KMS-11 (cell line): ENCODE measurements at regions not wholly inside any gene's neighbourhood (a gene's known extent, or its start where the extent isn't known, plus 50 kb on each side); places are given as distances from the start of the nearest gene placed in this dataset.

Experiments
- H2AFZ ChIP-seq: fragments of 200-600 bp; sonication (generic); 2 replicates; pipeline ENCODE4 v1.6.1; 2016; ENCODE audit warnings: antibody characterized with exemption, mixed run types, low read depth
- H3K27ac ChIP-seq: fragments of 200-600 bp; sonication (generic); 2 replicates; pipeline ENCODE4 v1.6.1; 2016; ENCODE audit warnings: mild to moderate bottlenecking, mixed run types
- H3K27me3 ChIP-seq: fragments of 200-600 bp; sonication (generic); 2 replicates; pipeline ENCODE4 v1.6.1; 2017; ENCODE audit warnings: mild to moderate bottlenecking, low read depth, mixed run types, moderate library complexity; ENCODE audit not compliant: insufficient read depth
- H3K36me3 ChIP-seq: fragments of 200-600 bp; sonication (generic); 2 replicates; pipeline ENCODE4 v1.6.1; 2017; ENCODE audit warnings: mild to moderate bottlenecking, mixed run types; ENCODE audit not compliant: insufficient read depth
- H3K4me1 ChIP-seq: fragments of 200-600 bp; sonication (generic); 2 replicates; pipeline ENCODE4 v1.6.1; 2016; ENCODE audit warnings: mild to moderate bottlenecking, low read depth, mixed run types; ENCODE audit not compliant: poor library complexity, severe bottlenecking
- H3K4me2 ChIP-seq: fragments of 200-600 bp; sonication (generic); 2 replicates; pipeline ENCODE4 v1.7.0; 2016; ENCODE audit warnings: mild to moderate bottlenecking, mixed run types
- H3K4me3 ChIP-seq: fragments of 200-600 bp; sonication (generic); IDR thresholded peaks from 2 replicates; pipeline ENCODE4 v1.6.1; 2017; ENCODE audit warnings: low read depth, low read length, mixed read lengths; ENCODE audit not compliant: insufficient read depth
- H3K79me2 ChIP-seq: fragments of 200-600 bp; sonication (generic); 2 replicates; pipeline ENCODE4 v1.6.1; 2016; ENCODE audit warnings: low read depth, mixed run types; ENCODE audit not compliant: insufficient read depth
- H3K9ac ChIP-seq: fragments of 200-600 bp; sonication (generic); 2 replicates; pipeline ENCODE4 v1.6.1; 2016; ENCODE audit warnings: mild to moderate bottlenecking, mixed run types
- H4K20me1 ChIP-seq: fragments of 200-600 bp; sonication (generic); 2 replicates; pipeline ENCODE4 v1.6.1; 2016; ENCODE audit warnings: mild to moderate bottlenecking, mixed run types; ENCODE audit not compliant: insufficient read depth
- TF ChIP-seq, protein P1 (sequence below): fragments of 200-600 bp; sonication (generic); conservative IDR thresholded peaks from 2 replicates; pipeline ENCODE4 v1.6.1; 2017; ENCODE audit warnings: low read depth, mild to moderate bottlenecking, antibody characterized with exemption, low read length, moderate library complexity, mixed read lengths

DNA sequence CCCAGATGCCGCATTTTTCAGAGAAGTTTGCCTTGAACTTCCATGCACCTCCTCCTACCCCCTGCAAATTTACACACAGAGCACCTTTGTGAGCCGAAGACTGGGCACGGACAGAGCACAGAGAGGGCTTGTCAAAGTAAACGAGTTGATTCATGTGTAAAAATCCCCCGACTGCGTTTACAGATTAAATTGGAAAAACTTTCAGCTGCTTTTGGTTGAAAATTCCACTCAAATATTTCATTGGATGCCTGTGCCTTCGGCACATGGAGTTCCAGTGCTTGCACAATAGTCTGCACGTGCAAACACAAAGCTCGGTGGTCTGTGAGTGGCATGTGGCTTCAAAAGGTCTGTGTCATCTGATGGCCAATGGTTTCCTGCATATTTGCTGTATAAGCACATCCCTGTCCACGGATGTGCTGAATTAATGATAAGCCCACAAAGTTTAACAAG is 177.5 kb downstream of the SETD4 start:
- Histone ChIP-seq H3K4me3 (no peak overlapping the region), H2AFZ (no peak overlapping the region), H3K27ac (no peak overlapping the region), H3K9ac (no peak overlapping the region), H3K79me2 (no peaks in the 10 kb centered on the region), H4K20me1 (no peaks in the 10 kb centered on the region), H3K4me2 (no peak overlapping the region), H3K27me3 (no peaks in the 10 kb centered on the region), H3K36me3 (no peaks in the 10 kb centered on the region; the same call in 1 of the 2 replicates), H3K4me1 (no peaks in the 10 kb centered on the region)
- TF ChIP-seq, protein P1, sequence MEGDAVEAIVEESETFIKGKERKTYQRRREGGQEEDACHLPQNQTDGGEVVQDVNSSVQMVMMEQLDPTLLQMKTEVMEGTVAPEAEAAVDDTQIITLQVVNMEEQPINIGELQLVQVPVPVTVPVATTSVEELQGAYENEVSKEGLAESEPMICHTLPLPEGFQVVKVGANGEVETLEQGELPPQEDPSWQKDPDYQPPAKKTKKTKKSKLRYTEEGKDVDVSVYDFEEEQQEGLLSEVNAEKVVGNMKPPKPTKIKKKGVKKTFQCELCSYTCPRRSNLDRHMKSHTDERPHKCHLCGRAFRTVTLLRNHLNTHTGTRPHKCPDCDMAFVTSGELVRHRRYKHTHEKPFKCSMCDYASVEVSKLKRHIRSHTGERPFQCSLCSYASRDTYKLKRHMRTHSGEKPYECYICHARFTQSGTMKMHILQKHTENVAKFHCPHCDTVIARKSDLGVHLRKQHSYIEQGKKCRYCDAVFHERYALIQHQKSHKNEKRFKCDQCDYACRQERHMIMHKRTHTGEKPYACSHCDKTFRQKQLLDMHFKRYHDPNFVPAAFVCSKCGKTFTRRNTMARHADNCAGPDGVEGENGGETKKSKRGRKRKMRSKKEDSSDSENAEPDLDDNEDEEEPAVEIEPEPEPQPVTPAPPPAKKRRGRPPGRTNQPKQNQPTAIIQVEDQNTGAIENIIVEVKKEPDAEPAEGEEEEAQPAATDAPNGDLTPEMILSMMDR, result no peak

DNA sequence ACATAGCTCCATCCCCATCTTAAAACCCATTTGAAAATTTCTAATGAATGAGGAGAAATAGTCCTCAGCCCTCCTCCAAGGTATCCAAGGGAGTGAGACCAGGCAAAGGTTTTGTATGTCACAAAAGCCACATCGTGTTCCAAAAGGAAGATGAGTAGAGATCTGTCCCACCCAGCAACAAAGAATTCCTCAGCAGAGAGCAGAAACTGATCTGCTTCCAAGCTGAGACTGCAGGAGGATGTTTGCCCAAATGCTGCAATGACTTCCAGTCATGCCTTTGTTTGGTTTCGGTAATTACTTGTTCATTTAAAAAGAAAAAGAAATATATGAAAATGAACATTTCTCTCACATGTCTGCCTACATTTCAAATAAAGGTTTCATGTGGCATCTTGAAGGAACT is 186.9 kb downstream of the SETD4 start:
- no peaks in the 10 kb centered on the region for H3K79me2 ChIP-seq
- no peak overlapping the region for H3K4me3 ChIP-seq
- H2AFZ ChIP-seq, result no peak overlapping the region
- TF ChIP-seq, protein P1, result no peak
- no peak overlapping the region for H3K9ac ChIP-seq
- no peaks in the 10 kb centered on the region for H3K27me3 ChIP-seq
- H3K36me3 ChIP-seq, result no peaks in the 10 kb centered on the region
- no peak overlapping the region for H3K4me2 ChIP-seq
- H3K27ac ChIP-seq, result no peak overlapping the region
- no peaks in the 10 kb centered on the region for H4K20me1 ChIP-seq
- H3K4me1 ChIP-seq, result no peaks in the 10 kb centered on the region

DNA sequence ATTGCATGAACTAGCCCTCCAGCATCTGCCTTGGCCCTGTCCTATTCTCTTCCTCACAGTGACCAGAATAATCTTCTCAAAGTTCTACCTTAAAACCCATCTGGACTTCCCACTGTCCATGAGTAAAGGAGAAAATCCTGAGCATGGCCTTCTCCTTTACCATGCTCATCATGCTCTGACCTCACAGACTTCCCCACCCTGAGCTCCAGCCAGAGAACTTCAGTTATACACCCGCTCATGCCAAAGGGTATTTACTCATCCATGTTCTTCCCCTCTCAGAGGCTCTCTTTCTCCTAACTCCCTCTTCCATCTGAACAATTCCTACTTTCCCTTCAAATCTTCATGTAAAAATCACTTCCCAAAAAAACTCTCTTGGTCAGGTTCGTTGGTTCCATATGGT is 188.4 kb downstream of the SETD4 start:
- Histone ChIP-seq H3K36me3 (no peaks in the 10 kb centered on the region), H3K27ac (no peak overlapping the region), H3K4me3 (no peak overlapping the region), H3K27me3 (no peaks in the 10 kb centered on the region), H3K4me2 (no peak overlapping the region), H2AFZ (no peak overlapping the region), H3K4me1 (no peaks in the 10 kb centered on the region), H4K20me1 (no peaks in the 10 kb centered on the region), H3K9ac (no peak overlapping the region), H3K79me2 (no peaks in the 10 kb centered on the region)
- TF ChIP-seq, protein P1, result no peak

DNA sequence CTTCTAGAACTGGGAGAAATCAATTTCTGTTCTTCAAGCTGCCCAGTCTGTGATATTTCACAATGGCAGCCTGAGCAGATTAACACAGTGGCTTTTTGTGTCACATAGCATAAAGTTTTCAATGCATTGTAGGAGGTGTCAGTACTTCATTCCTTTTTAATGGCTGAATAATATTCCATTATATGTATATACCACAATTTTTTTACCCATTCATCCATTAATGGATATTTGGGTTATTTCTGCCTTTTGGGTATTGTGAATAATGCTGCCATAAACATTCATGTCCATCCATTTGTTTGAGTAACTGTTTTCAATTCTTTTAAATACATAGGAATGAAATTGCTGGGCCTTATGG is 191.5 kb downstream of the SETD4 start:
- Histone ChIP-seq H3K27ac (no peak overlapping the region), H3K36me3 (no peaks in the 10 kb centered on the region), H3K4me1 (no peaks in the 10 kb centered on the region), H3K4me3 (no peak overlapping the region), H3K27me3 (no peaks in the 10 kb centered on the region), H4K20me1 (no peaks in the 10 kb centered on the region), H3K4me2 (no peak overlapping the region), H2AFZ (no peak overlapping the region), H3K79me2 (no peaks in the 10 kb centered on the region), H3K9ac (no peak overlapping the region)
- TF ChIP-seq, protein P1, result no peak
